Liver (tissue), 8 donors: ENCODE measurements at regions not wholly inside any gene's neighbourhood (a gene's known extent, or its start where the extent isn't known, plus 50 kb on each side); places are given as distances from the start of the nearest gene placed in this dataset.

Experiments used
- DNase-seq: peaks from one replicate; pipeline ENCODE4 v3.0.0-alpha.2; 2017; ENCODE audit warnings: low spot score
- H3K27ac ChIP-seq, 2 donors: one replicate each; pipeline ENCODE4 v1.7.0; 2013; ENCODE audit warnings: inconsistent platforms in 2 of 2, low read length in 2 of 2, control low read depth in 1 of 2, low read depth in 1 of 2, mild to moderate bottlenecking in 1 of 2
- H3K27me3 ChIP-seq, 4 donors: one replicate each; pipeline versions ENCODE4 v1.6.1 to v1.7.0; 2013; ENCODE audit warnings: low read length in 3 of 4, inconsistent platforms in 1 of 4, mild to moderate bottlenecking in 1 of 4, moderate library complexity in 1 of 4; ENCODE audit not compliant: control insufficient read depth in 4 of 4, insufficient read depth in 4 of 4
- H3K36me3 ChIP-seq, 4 donors: one replicate each; pipeline versions ENCODE4 v1.6.1 to v1.7.0; 2013; ENCODE audit warnings: low read length in 3 of 4, mild to moderate bottlenecking in 3 of 4, low read depth in 1 of 4, moderate library complexity in 1 of 4; ENCODE audit not compliant: control insufficient read depth in 4 of 4, insufficient read depth in 3 of 4
- H3K4me1 ChIP-seq, 4 donors: one replicate each; pipeline versions ENCODE4 v1.6.1 to v1.7.0; 2013; ENCODE audit warnings: low read length in 3 of 4, mild to moderate bottlenecking in 3 of 4, moderate library complexity in 1 of 4; ENCODE audit not compliant: control insufficient read depth in 4 of 4, insufficient read depth in 4 of 4
- H3K4me3 ChIP-seq, 3 donors: one replicate each; pipeline versions ENCODE4 v1.6.1 to v1.7.0; 2013; ENCODE audit warnings: low read length in 3 of 3, control low read depth in 1 of 3, low read depth in 1 of 3, mild to moderate bottlenecking in 1 of 3
- H3K9ac ChIP-seq, 2 donors: one replicate each; pipeline ENCODE4 v1.7.0; 2013; ENCODE audit warnings: low read length in 2 of 2, mild to moderate bottlenecking in 2 of 2, moderate library complexity in 2 of 2, control low read depth in 1 of 2, low read depth in 1 of 2
- H3K9me3 ChIP-seq, 4 donors: one replicate each; pipeline versions ENCODE4 v1.6.1 to v1.7.0; 2013; ENCODE audit warnings: low read length in 3 of 4; ENCODE audit not compliant: control insufficient read depth in 4 of 4
- CTCF ChIP-seq: fragments of 150-350 bp; IDR thresholded peaks from 2 replicates; pipeline ENCODE4 v1.5.1; 2017; ENCODE audit warnings: improper control_type of control experiment, low read depth, low read length; ENCODE audit not compliant: missing input control
- EGR1 ChIP-seq, 2 donors: IDR thresholded peaks; 2 replicates each; pipeline ENCODE4 v1.6.1; 2016 to 2018; ENCODE audit warnings: antibody characterized with exemption in 2 of 2, low read depth in 2 of 2
- FOXA1 ChIP-seq: IDR thresholded peaks from 2 replicates; pipeline ENCODE4 v1.6.1; 2016; ENCODE audit warnings: antibody characterized with exemption
- FOXA2 ChIP-seq: IDR thresholded peaks from 2 replicates; pipeline ENCODE4 v1.6.1; 2016; ENCODE audit warnings: antibody characterized with exemption
- GABPA ChIP-seq, 2 donors: IDR thresholded peaks in 1 of 2; conservative IDR thresholded peaks in 1 of 2; 2 replicates each; pipeline ENCODE4 v1.6.1; 2016; ENCODE audit warnings: antibody characterized with exemption in 2 of 2, mild to moderate bottlenecking in 1 of 2, moderate library complexity in 1 of 2
- HNF4A ChIP-seq, 2 donors: conservative IDR thresholded peaks; 2 replicates each; pipeline ENCODE4 v1.6.1; 2016; ENCODE audit warnings: antibody characterized with exemption in 2 of 2, mild to moderate bottlenecking in 2 of 2
- HNF4G ChIP-seq: IDR thresholded peaks from 2 replicates; pipeline ENCODE4 v1.6.1; 2016; ENCODE audit warnings: antibody characterized with exemption
- MAX ChIP-seq: IDR thresholded peaks from 2 replicates; pipeline ENCODE4 v1.6.1; 2016; ENCODE audit warnings: antibody characterized with exemption
- NR2F2 ChIP-seq: IDR thresholded peaks from 2 replicates; pipeline ENCODE4 v1.6.1; 2016; ENCODE audit warnings: antibody characterized with exemption
- RAD21 ChIP-seq, 2 donors: IDR thresholded peaks; 2 replicates each; pipeline ENCODE4 v1.6.1; 2016; ENCODE audit warnings: antibody characterized with exemption in 2 of 2, mild to moderate bottlenecking in 2 of 2
- RXRA ChIP-seq, 2 donors: IDR thresholded peaks; 2 replicates each; pipeline ENCODE4 v1.6.1; 2017 to 2018; ENCODE audit warnings: antibody characterized with exemption in 2 of 2, mild to moderate bottlenecking in 1 of 2
- SP1 ChIP-seq: IDR thresholded peaks from 2 replicates; pipeline ENCODE4 v1.6.1; 2018; ENCODE audit warnings: antibody characterized with exemption, mild to moderate bottlenecking
- TAF1 ChIP-seq: conservative IDR thresholded peaks from 2 replicates; pipeline ENCODE4 v1.6.1; 2016; ENCODE audit warnings: antibody characterized with exemption, mild to moderate bottlenecking
- YY1 ChIP-seq: IDR thresholded peaks from 2 replicates; pipeline ENCODE4 v1.6.1; 2016; ENCODE audit warnings: antibody characterized with exemption, mild to moderate bottlenecking
- ZBTB33 ChIP-seq: IDR thresholded peaks from 2 replicates; pipeline ENCODE4 v1.6.1; 2016; ENCODE audit warnings: antibody characterized with exemption
- WGBS: extraction: QIAGEN DNeasy Blood & Tissue Kit; methylation state at CpG from one replicate; pipeline ENCODE4 v1.1.7; 2013; 5-methylcytosine and 5-hydroxymethylcytosine counted together
- donor health status: healthy.
- donor health status: healthy.
- donor health status: healthy.
- donor health status: healthy.
- donor health status: healthy.

GRCh38 chr5:152995214-152995725 is 495.2 kb upstream of the GRIA1 start:
- Histone ChIP-seq H3K27ac (no peak overlapping the region), H3K36me3 (no peaks in the 10 kb centered on the region), H3K27me3 (no peaks in the 10 kb centered on the region), H3K4me3 (no peak overlapping the region), H3K4me1 (no peaks in the 10 kb centered on the region), H3K9ac (no peak overlapping the region), H3K9me3 (no peaks in the 10 kb centered on the region)
- TF ChIP-seq MAX, result no peak
- TF ChIP-seq SP1, result no peak
- TF ChIP-seq FOXA1, result no peak
- no peak for TF ChIP-seq RAD21 (IDR thresholded peaks at IDR 0.05)
- no peak for TF ChIP-seq NR2F2
- TF ChIP-seq GABPA (IDR thresholded peaks at IDR 0.05 in 1 of 2, conservative IDR thresholded peaks at IDR 0.05 in 1 of 2), result no peak
- no peak for TF ChIP-seq EGR1 (IDR thresholded peaks at IDR 0.05; ENCODE audit: low read depth in 2 of 2)
- TF ChIP-seq CTCF, result no peak
- TF ChIP-seq TAF1, result no peak
- no peak for TF ChIP-seq RXRA (IDR thresholded peaks at IDR 0.05)
- no peak for TF ChIP-seq ZBTB33
- TF ChIP-seq HNF4G, result no peak
- no peak for TF ChIP-seq FOXA2
- TF ChIP-seq HNF4A (conservative IDR thresholded peaks at IDR 0.05), result no peak
- DNase-seq, result no peak
- 64% methylated on average over 1 of the region's 1 CpG for WGBS

GRCh38 chr5:153005711-153006110 is 484.8 kb upstream of the GRIA1 start:
- no peaks in the 10 kb centered on the region for H3K36me3 ChIP-seq
- H3K4me1 ChIP-seq, result no peaks in the 10 kb centered on the region
- no peak for DNase-seq
- H3K4me3 ChIP-seq, result no peak overlapping the region
- H3K9ac ChIP-seq, result no peak overlapping the region
- H3K9me3 ChIP-seq, result peaks cover 0 to 18% (median 3%) of the 10 kb centered on the region in 4 donors
- 77% methylated on average over 2 of the region's 2 CpGs for WGBS
- peaks cover 0 to 3% (median 0%) of the 10 kb centered on the region in 4 donors for H3K27me3 ChIP-seq
- H3K27ac ChIP-seq, result no peak overlapping the region
- TF ChIP-seq ZBTB33, result no peak
- no peak for TF ChIP-seq RAD21 (IDR thresholded peaks at IDR 0.05)
- TF ChIP-seq TAF1, result no peak
- TF ChIP-seq RXRA (IDR thresholded peaks at IDR 0.05), result no peak
- TF ChIP-seq HNF4A (conservative IDR thresholded peaks at IDR 0.05), result no peak
- TF ChIP-seq EGR1 (IDR thresholded peaks at IDR 0.05; ENCODE audit: low read depth in 2 of 2), result no peak
- TF ChIP-seq FOXA1, result no peak
- TF ChIP-seq HNF4G, result no peak
- TF ChIP-seq MAX, result no peak
- TF ChIP-seq YY1, result no peak
